ENCODE measurements at regions not wholly inside any gene's neighbourhood (a gene's known extent, or its start where the extent isn't known, plus 50 kb on each side); places are given as distances from the start of the nearest gene placed in this dataset.

DNA sequence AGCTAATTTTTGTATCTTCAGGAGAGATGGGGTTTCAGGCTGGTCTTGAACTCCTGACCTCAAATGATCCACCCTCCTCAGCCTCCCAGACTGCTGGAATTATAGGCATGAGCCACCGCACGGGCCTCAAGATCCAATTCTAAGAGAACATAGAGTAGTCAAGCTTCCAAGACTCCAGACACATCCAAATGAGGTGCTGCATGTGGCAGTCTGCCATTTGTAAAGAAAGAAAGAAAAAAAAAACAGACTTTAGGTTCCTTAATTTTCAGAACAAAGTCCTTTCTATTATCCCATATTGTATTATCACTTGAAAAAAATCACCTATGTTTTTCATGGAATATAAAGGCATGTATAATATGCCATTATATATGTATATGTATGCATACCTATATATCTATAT is 2104.5 kb downstream of the MAT2B start:
- Histone ChIP-seq H3K27ac (ENCODE audit: control insufficient read depth, insufficient read depth, low read length) (no peak overlapping the region), H3K79me2 (ENCODE audit: control insufficient read depth, insufficient read depth, low read length) (no peaks in the 10 kb centered on the region), H3K9ac (ENCODE audit: control insufficient read depth, extremely low read depth, insufficient read depth, low read length) (no peak overlapping the region), H3K9me1 (ENCODE audit: control insufficient read depth, extremely low read depth, insufficient read depth, low read length) (no peaks in the 10 kb centered on the region), H3K4me3 (ENCODE audit: control insufficient read depth in 2 of 3, extremely low read depth in 1 of 3, insufficient read depth in 2 of 3, low read depth in 1 of 3, low read length in 3 of 3) (no peak overlapping the region), H3K4me1 (ENCODE audit: control insufficient read depth, extremely low read depth, insufficient read depth, low read length) (no peaks in the 10 kb centered on the region), H3K36me3 (ENCODE audit: control insufficient read depth in 2 of 2, extremely low read depth in 1 of 2, insufficient read depth in 2 of 2, low read length in 2 of 2) (no peaks in the 10 kb centered on the region), H4K20me1 (ENCODE audit: control insufficient read depth, extremely low read depth, insufficient read depth, low read length) (no peaks in the 10 kb centered on the region), H3K27me3 (ENCODE audit: control insufficient read depth, extremely low read depth, insufficient read depth, low read length) (no peaks in the 10 kb centered on the region), H3K9me3 (ENCODE audit: control insufficient read depth, low read depth, low read length) (no peaks in the 10 kb centered on the region), H3K4me2 (ENCODE audit: control insufficient read depth, extremely low read depth, insufficient read depth, low read depth, low read length) (no peak overlapping the region), H2AFZ (ENCODE audit: control insufficient read depth, low read length) (no peak overlapping the region)
- no peak for TF ChIP-seq EZH2 (IDR thresholded peaks at IDR 0.05; ENCODE audit: low read length)
- TF ChIP-seq, protein P1, sequence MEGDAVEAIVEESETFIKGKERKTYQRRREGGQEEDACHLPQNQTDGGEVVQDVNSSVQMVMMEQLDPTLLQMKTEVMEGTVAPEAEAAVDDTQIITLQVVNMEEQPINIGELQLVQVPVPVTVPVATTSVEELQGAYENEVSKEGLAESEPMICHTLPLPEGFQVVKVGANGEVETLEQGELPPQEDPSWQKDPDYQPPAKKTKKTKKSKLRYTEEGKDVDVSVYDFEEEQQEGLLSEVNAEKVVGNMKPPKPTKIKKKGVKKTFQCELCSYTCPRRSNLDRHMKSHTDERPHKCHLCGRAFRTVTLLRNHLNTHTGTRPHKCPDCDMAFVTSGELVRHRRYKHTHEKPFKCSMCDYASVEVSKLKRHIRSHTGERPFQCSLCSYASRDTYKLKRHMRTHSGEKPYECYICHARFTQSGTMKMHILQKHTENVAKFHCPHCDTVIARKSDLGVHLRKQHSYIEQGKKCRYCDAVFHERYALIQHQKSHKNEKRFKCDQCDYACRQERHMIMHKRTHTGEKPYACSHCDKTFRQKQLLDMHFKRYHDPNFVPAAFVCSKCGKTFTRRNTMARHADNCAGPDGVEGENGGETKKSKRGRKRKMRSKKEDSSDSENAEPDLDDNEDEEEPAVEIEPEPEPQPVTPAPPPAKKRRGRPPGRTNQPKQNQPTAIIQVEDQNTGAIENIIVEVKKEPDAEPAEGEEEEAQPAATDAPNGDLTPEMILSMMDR (optimal IDR thresholded peaks at IDR 0.05 in 1 of 3, IDR thresholded peaks at IDR 0.05 in 1 of 3, conservative IDR thresholded peaks at IDR 0.05 in 1 of 3; ENCODE audit: extremely low read depth in 1 of 3, insufficient read depth in 2 of 3, low read length in 3 of 3): no peak
- no peak for FAIRE-seq
- no peak for DNase-seq (ENCODE audit: low read depth, low spot score)
- dilution Hi-C loops (cut with MboI; ENCODE audit: extremely low pct_ligation_motif_present, low sequenced_read_pairs): no loop called here

DNA sequence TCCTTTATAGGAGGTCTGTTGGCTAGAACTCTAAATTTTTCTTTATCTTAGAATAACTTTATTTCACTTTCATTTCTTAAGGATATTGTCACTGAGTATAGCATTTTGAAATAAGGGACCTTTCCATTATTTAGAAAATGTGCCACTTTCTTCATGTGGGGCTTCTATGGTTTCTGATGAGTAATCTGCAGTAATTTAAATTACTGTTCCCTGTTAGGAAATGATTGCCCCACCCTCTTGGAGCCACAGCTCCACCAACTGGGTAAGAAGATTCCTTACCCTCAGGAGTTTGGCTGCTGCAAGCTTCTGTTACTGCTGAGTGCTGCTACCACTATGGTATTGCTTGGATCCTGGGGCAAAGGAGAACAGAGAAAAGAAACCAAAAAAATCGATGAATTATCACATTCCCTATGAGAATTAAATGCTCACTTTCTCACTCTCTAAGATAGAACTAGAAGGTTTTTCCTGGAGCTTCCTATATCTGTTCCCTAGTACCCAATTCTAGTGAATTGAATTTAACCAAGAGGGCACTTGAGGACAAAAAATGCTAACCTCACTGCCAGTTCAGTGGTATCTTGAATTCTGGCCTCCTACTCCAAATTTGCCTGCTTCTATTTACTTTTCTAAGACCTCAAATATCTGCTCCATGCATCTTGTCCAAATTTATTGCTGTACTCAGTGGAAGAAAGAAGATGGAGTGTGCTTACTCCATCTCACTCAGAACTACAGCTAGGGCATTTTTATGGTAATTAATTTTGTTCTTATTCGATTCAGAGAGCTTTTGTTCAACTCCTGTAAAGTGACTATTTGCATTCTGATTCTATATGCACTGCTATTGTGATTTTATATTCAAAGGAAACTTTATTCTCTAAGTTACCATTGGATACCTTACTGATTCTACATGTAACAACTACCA is 2111.3 kb downstream of the MAT2B start:
- no peak overlapping the region for H3K4me3 ChIP-seq (ENCODE audit: control insufficient read depth in 2 of 3, extremely low read depth in 1 of 3, insufficient read depth in 2 of 3, low read depth in 1 of 3, low read length in 3 of 3)
- H3K36me3 ChIP-seq (ENCODE audit: control insufficient read depth in 2 of 2, extremely low read depth in 1 of 2, insufficient read depth in 2 of 2, low read length in 2 of 2): no peaks in the 10 kb centered on the region
- no peak overlapping the region for H3K27ac ChIP-seq (ENCODE audit: control insufficient read depth, insufficient read depth, low read length)
- H3K79me2 ChIP-seq (ENCODE audit: control insufficient read depth, insufficient read depth, low read length): no peaks in the 10 kb centered on the region
- no peak overlapping the region for H3K9ac ChIP-seq (ENCODE audit: control insufficient read depth, extremely low read depth, insufficient read depth, low read length)
- dilution Hi-C loops (cut with MboI; ENCODE audit: extremely low pct_ligation_motif_present, low sequenced_read_pairs): no loop called here
- TF ChIP-seq, protein P1 (optimal IDR thresholded peaks at IDR 0.05 in 1 of 3, IDR thresholded peaks at IDR 0.05 in 1 of 3, conservative IDR thresholded peaks at IDR 0.05 in 1 of 3; ENCODE audit: extremely low read depth in 1 of 3, insufficient read depth in 2 of 3, low read length in 3 of 3): no peak
- no peak for TF ChIP-seq EZH2 (IDR thresholded peaks at IDR 0.05; ENCODE audit: low read length)
- no peaks in the 10 kb centered on the region for H3K9me1 ChIP-seq (ENCODE audit: control insufficient read depth, extremely low read depth, insufficient read depth, low read length)
- H2AFZ ChIP-seq (ENCODE audit: control insufficient read depth, low read length): no peak overlapping the region
- H3K27me3 ChIP-seq (ENCODE audit: control insufficient read depth, extremely low read depth, insufficient read depth, low read length): no peaks in the 10 kb centered on the region
- H4K20me1 ChIP-seq (ENCODE audit: control insufficient read depth, extremely low read depth, insufficient read depth, low read length): no peaks in the 10 kb centered on the region
- H3K9me3 ChIP-seq (ENCODE audit: control insufficient read depth, low read depth, low read length): no peaks in the 10 kb centered on the region
- H3K4me2 ChIP-seq (ENCODE audit: control insufficient read depth, extremely low read depth, insufficient read depth, low read depth, low read length): no peak overlapping the region
- DNase-seq (ENCODE audit: low read depth, low spot score): no peak
- H3K4me1 ChIP-seq (ENCODE audit: control insufficient read depth, extremely low read depth, insufficient read depth, low read length): no peaks in the 10 kb centered on the region
- no peak for FAIRE-seq

All from keratinocyte (primary cell).